ENCODE measurements at regions not wholly inside any gene's neighbourhood (a gene's known extent, or its start where the extent isn't known, plus 50 kb on each side); places are given as distances from the start of the nearest gene placed in this dataset.

GRCh38 chr4:129326571-129327460, 230.9 kb downstream of the C4orf33 start:
- TF ChIP-seq TOX (CRISPR knock-in tag; IDR thresholded peaks at IDR 0.05; ENCODE audit: borderline replicate concordance) (no peak), TCF4 (CRISPR knock-in tag; IDR thresholded peaks at IDR 0.05; ENCODE audit: borderline replicate concordance) (no peak), PATZ1 (CRISPR knock-in tag; IDR thresholded peaks at IDR 0.05; ENCODE audit: borderline replicate concordance) (no peak), POU6F1 (CRISPR knock-in tag; IDR thresholded peaks at IDR 0.05; ENCODE audit: borderline replicate concordance, low read depth) (no peak)
- ATAC-seq: no peak

GRCh38 chr4:129327637-129328036, 231.7 kb downstream of the C4orf33 start:
- no peak for ATAC-seq
- TF ChIP-seq ZNF8 (CRISPR knock-in tag; IDR thresholded peaks at IDR 0.05) (no peak), ISL1 (CRISPR knock-in tag; IDR thresholded peaks at IDR 0.05) (no peak), PPARA (CRISPR knock-in tag; IDR thresholded peaks at IDR 0.05; ENCODE audit: borderline replicate concordance) (no peak), ZFP3 (CRISPR knock-in tag; IDR thresholded peaks at IDR 0.05) (no peak), ZNF70 (CRISPR knock-in tag; IDR thresholded peaks at IDR 0.05) (no peak), SNAI2 (CRISPR knock-in tag; IDR thresholded peaks at IDR 0.05) (no peak), RARB (CRISPR knock-in tag; IDR thresholded peaks at IDR 0.05) (no peak), CREB5 (CRISPR knock-in tag; IDR thresholded peaks at IDR 0.05; ENCODE audit: low read depth) (no peak), GLIS3 (CRISPR knock-in tag; IDR thresholded peaks at IDR 0.05) (no peak), TSHZ2 (CRISPR knock-in tag; IDR thresholded peaks at IDR 0.05) (no peak), ARNTL (CRISPR knock-in tag; IDR thresholded peaks at IDR 0.05; ENCODE audit: borderline replicate concordance, low read depth) (no peak), OSR1 (CRISPR knock-in tag; IDR thresholded peaks at IDR 0.05) (no peak), BACH2 (CRISPR knock-in tag; IDR thresholded peaks at IDR 0.05; ENCODE audit: borderline replicate concordance) (no peak)

- no peak for ATAC-seq
- no peak for TF ChIP-seq TOX (CRISPR knock-in tag; IDR thresholded peaks at IDR 0.05; ENCODE audit: borderline replicate concordance)
- no peak for TF ChIP-seq BACH2 (CRISPR knock-in tag; IDR thresholded peaks at IDR 0.05; ENCODE audit: borderline replicate concordance)
- no peak for TF ChIP-seq ZFP3 (CRISPR knock-in tag; IDR thresholded peaks at IDR 0.05)
- no peak for TF ChIP-seq ZFP30 (CRISPR knock-in tag; IDR thresholded peaks at IDR 0.05)
- TF ChIP-seq SNAI2 (CRISPR knock-in tag; IDR thresholded peaks at IDR 0.05): no peak
- no peak for TF ChIP-seq ZC3H10 (CRISPR knock-in tag; IDR thresholded peaks at IDR 0.05)
- no peak for TF ChIP-seq ZNF565 (CRISPR knock-in tag; conservative IDR thresholded peaks at IDR 0.05; ENCODE audit: low read depth)
- no peak for TF ChIP-seq TCF4 (CRISPR knock-in tag; IDR thresholded peaks at IDR 0.05; ENCODE audit: borderline replicate concordance)
- TF ChIP-seq CREB5 (CRISPR knock-in tag; IDR thresholded peaks at IDR 0.05; ENCODE audit: low read depth): no peak
- no peak for TF ChIP-seq CSRNP3 (CRISPR knock-in tag; IDR thresholded peaks at IDR 0.05)
- no peak for TF ChIP-seq TSHZ2 (CRISPR knock-in tag; IDR thresholded peaks at IDR 0.05)
- no peak for TF ChIP-seq ESRRG (CRISPR knock-in tag; IDR thresholded peaks at IDR 0.05)
- TF ChIP-seq ZNF70 (CRISPR knock-in tag; IDR thresholded peaks at IDR 0.05): no peak
Measured at GRCh38 chr4:129328162-129328561, 232.2 kb downstream of the C4orf33 start.
